Fibroblast of lung (primary cell): ENCODE measurements at regions not wholly inside any gene's neighbourhood (a gene's known extent, or its start where the extent isn't known, plus 50 kb on each side); places are given as distances from the start of the nearest gene placed in this dataset.

Experiments
- DNase-seq, 2 donors: peaks; one replicate each; pipeline versions ENCODE4 v3.0.0 to v3.0.0-alpha.2; 2010; ENCODE audit warnings: low read depth in 2 of 2
- H2AFZ ChIP-seq: 2 replicates; pipeline ENCODE4 v1.5.1; 2012; ENCODE audit warnings: low read length, control low read depth, inconsistent platforms
- H3K27ac ChIP-seq: 2 replicates; pipeline ENCODE4 v1.5.1; 2011; ENCODE audit warnings: low read length, control low read depth; ENCODE audit not compliant: insufficient read depth
- H3K27me3 ChIP-seq: 2 replicates; pipeline ENCODE4 v1.5.1; 2011; ENCODE audit warnings: mild to moderate bottlenecking, low read length; ENCODE audit not compliant: control insufficient read depth, insufficient read depth
- H3K36me3 ChIP-seq: 2 replicates; pipeline ENCODE4 v1.5.1; 2011; ENCODE audit warnings: low read length; ENCODE audit not compliant: control insufficient read depth, insufficient read depth
- H3K4me1 ChIP-seq: 2 replicates; pipeline ENCODE4 v1.5.1; 2011; ENCODE audit warnings: low read length; ENCODE audit not compliant: control insufficient read depth, insufficient read depth; ENCODE audit errors: extremely low read depth
- H3K4me2 ChIP-seq: 2 replicates; pipeline ENCODE4 v1.5.1; 2011; ENCODE audit warnings: low read length, control low read depth; ENCODE audit not compliant: insufficient read depth; ENCODE audit errors: extremely low read depth
- H3K4me3 ChIP-seq, 4 experiments: fragments of 200-600 bp in 1 of 4; sonication (generic) in 1 of 4; replicated peaks in 1 of 4; 2 replicates each; pipeline ENCODE4 v1.5.1; 2011 to 2016; ENCODE audit warnings: low read length in 4 of 4, low read depth in 3 of 4, mild to moderate bottlenecking in 3 of 4, control low read depth in 2 of 4, inconsistent platforms in 1 of 4, mixed read lengths in 1 of 4; ENCODE audit not compliant: insufficient read depth in 1 of 4; ENCODE audit errors: control extremely low read depth in 1 of 4
- H3K79me2 ChIP-seq: 2 replicates; pipeline ENCODE4 v1.5.1; 2012; ENCODE audit warnings: mild to moderate bottlenecking, low read length, inconsistent platforms; ENCODE audit not compliant: control insufficient read depth, insufficient read depth
- H3K9ac ChIP-seq: 2 replicates; pipeline ENCODE4 v1.5.1; 2011; ENCODE audit warnings: mild to moderate bottlenecking, low read length, control low read depth; ENCODE audit not compliant: insufficient read depth
- H3K9me3 ChIP-seq: 2 replicates; pipeline ENCODE4 v1.5.1; 2012; ENCODE audit warnings: low read depth, low read length; ENCODE audit not compliant: control insufficient read depth, insufficient read depth
- H4K20me1 ChIP-seq: 2 replicates; pipeline ENCODE4 v1.5.1; 2011; ENCODE audit warnings: low read length; ENCODE audit not compliant: control insufficient read depth, insufficient read depth; ENCODE audit errors: extremely low read depth
- EZH2 ChIP-seq: IDR thresholded peaks from 2 replicates; pipeline ENCODE4 v1.5.1; 2012; ENCODE audit warnings: low read length, control low read depth, mild to moderate bottlenecking; ENCODE audit errors: missing control alignments
- TF ChIP-seq, protein P1 (sequence below), 2 donors: IDR thresholded peaks in 1 of 2; conservative IDR thresholded peaks in 1 of 2; 1 replicate in 1 of 2; 2 replicates in 1 of 2; pipeline ENCODE4 v1.5.1; 2011 to 2012; ENCODE audit warnings: low read length in 2 of 2, control low read depth in 1 of 2, inconsistent platforms in 1 of 2, low read depth in 1 of 2, mild to moderate bottlenecking in 1 of 2

DNA sequence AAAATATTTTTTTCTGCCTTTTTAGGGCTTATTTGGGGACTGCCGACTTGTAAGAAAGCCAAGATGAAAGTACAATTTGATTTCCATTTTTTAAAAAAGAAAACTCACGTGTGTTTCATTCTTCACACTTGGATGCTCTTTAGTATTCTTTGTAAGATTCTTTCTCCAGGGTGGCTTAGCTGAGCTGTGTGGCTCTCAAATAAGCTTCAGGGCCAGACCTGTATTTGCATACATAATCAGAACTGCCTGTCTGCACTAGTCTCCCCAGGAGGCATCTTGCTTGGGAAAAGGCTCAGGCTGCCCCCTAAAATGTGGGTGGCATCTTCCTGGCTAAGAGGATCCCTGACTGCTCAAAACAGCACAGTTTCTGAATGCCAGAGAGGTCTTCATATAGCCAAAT lies 498.4 kb downstream of the MID1IP1 start:
- Histone ChIP-seq H3K4me2 (no peak overlapping the region), H3K9me3 (no peaks in the 10 kb centered on the region), H3K9ac (no peak overlapping the region), H3K4me3 (no peak overlapping the region), H2AFZ (no peak overlapping the region), H3K36me3 (no peaks in the 10 kb centered on the region), H4K20me1 (no peaks in the 10 kb centered on the region), H3K27ac (no peak overlapping the region), H3K79me2 (no peaks in the 10 kb centered on the region), H3K4me1 (no peaks in the 10 kb centered on the region), H3K27me3 (no peaks in the 10 kb centered on the region)
- no peak for TF ChIP-seq EZH2
- TF ChIP-seq, protein P1, sequence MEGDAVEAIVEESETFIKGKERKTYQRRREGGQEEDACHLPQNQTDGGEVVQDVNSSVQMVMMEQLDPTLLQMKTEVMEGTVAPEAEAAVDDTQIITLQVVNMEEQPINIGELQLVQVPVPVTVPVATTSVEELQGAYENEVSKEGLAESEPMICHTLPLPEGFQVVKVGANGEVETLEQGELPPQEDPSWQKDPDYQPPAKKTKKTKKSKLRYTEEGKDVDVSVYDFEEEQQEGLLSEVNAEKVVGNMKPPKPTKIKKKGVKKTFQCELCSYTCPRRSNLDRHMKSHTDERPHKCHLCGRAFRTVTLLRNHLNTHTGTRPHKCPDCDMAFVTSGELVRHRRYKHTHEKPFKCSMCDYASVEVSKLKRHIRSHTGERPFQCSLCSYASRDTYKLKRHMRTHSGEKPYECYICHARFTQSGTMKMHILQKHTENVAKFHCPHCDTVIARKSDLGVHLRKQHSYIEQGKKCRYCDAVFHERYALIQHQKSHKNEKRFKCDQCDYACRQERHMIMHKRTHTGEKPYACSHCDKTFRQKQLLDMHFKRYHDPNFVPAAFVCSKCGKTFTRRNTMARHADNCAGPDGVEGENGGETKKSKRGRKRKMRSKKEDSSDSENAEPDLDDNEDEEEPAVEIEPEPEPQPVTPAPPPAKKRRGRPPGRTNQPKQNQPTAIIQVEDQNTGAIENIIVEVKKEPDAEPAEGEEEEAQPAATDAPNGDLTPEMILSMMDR (conservative IDR thresholded peaks at IDR 0.05 in 1 of 2, IDR thresholded peaks at IDR 0.05 in 1 of 2; ENCODE audit: low read depth in 1 of 2, low read length in 2 of 2): no peak
- no peak for DNase-seq

DNA sequence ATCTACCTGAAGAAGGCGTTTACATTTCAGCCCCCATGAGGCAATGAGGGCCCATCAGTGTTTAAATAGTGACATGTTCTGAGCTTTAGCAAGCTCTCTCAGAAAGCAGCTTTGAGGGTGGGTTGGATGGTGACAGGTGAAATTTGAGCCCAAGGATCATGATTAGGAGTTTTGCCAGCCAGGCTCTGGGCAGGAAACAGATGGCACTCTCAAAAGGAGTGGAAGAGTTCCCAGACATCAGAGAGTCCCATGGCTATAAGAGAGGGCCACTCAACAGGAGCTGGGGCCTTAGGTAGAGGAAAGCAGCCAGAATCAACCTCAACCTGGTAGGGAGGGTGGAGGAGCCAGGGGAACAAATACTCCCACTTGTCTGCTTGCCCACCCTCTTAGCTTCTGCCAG lies 499.8 kb downstream of the MID1IP1 start:
- Histone ChIP-seq H4K20me1 (no peaks in the 10 kb centered on the region), H2AFZ (no peak overlapping the region), H3K4me2 (no peak overlapping the region), H3K36me3 (no peaks in the 10 kb centered on the region), H3K4me3 (no peak overlapping the region), H3K9ac (no peak overlapping the region), H3K27ac (no peak overlapping the region), H3K27me3 (no peaks in the 10 kb centered on the region), H3K9me3 (no peaks in the 10 kb centered on the region), H3K79me2 (no peaks in the 10 kb centered on the region), H3K4me1 (no peaks in the 10 kb centered on the region)
- no peak for TF ChIP-seq EZH2
- TF ChIP-seq, protein P1 (conservative IDR thresholded peaks at IDR 0.05 in 1 of 2, IDR thresholded peaks at IDR 0.05 in 1 of 2; ENCODE audit: low read depth in 1 of 2, low read length in 2 of 2): no peak
- no peak for DNase-seq

DNA sequence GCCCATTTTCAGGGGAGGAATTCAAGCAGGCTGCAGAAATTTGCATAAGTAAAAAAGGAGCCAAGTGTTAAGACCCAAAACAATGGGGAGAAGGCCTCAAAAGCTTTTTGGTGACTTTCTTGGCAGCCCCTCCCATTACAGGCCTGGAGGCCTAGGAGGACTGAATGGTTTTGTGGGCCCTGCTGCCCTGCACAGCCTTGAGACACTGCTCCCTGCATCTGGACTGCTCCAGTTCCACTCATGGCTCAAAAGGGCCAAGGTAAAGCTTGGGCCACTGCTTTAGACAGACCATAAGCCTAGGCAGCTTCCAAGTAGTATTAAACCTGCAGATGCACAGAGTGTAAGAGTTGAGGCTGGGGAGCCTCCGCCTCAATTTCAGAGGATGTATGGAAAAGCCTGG lies 501.6 kb downstream of the MID1IP1 start:
- no peak for DNase-seq
- Histone ChIP-seq H3K79me2 (no peaks in the 10 kb centered on the region), H3K27me3 (no peaks in the 10 kb centered on the region), H3K9me3 (no peaks in the 10 kb centered on the region), H2AFZ (no peak overlapping the region), H3K4me2 (no peak overlapping the region), H4K20me1 (no peaks in the 10 kb centered on the region), H3K9ac (no peak overlapping the region), H3K4me3 (no peak overlapping the region), H3K27ac (no peak overlapping the region), H3K4me1 (no peaks in the 10 kb centered on the region), H3K36me3 (no peaks in the 10 kb centered on the region)
- TF ChIP-seq, protein P1 (conservative IDR thresholded peaks at IDR 0.05 in 1 of 2, IDR thresholded peaks at IDR 0.05 in 1 of 2; ENCODE audit: low read depth in 1 of 2, low read length in 2 of 2): no peak
- no peak for TF ChIP-seq EZH2
